Right cardiac atrium (tissue), 5 donors: ENCODE measurements at regions not wholly inside any gene's neighbourhood (a gene's known extent, or its start where the extent isn't known, plus 50 kb on each side); places are given as distances from the start of the nearest gene placed in this dataset.

Experiments used
- ATAC-seq, 2 donors: fragments of 200-7000 bp; cut with Tn5 transposase; one replicate each; pipeline versions ENCODE4 v1.8.0 to v1.9.1; 2020; ENCODE audit warnings: moderate library complexity in 2 of 2, mild to moderate bottlenecking in 1 of 2
- DNase-seq, 3 donors: peaks; one replicate each; pipeline ENCODE4 v3.0.0-alpha.2; 2020
- H3K27ac ChIP-seq: one replicate; pipeline ENCODE4 v1.5.1; 2013; ENCODE audit warnings: mild to moderate bottlenecking, low read length, control low read depth, moderate library complexity
- H3K27me3 ChIP-seq: one replicate; pipeline ENCODE4 v1.6.1; 2013; ENCODE audit not compliant: control insufficient read depth, insufficient read depth
- H3K4me1 ChIP-seq: one replicate; pipeline ENCODE4 v1.6.1; 2013; ENCODE audit warnings: low read length; ENCODE audit not compliant: control insufficient read depth, insufficient read depth
- H3K4me3 ChIP-seq: one replicate; pipeline ENCODE4 v1.5.1; 2013; ENCODE audit warnings: low read length, control low read depth
- H3K9me3 ChIP-seq: one replicate; pipeline ENCODE4 v1.6.1; 2013; ENCODE audit warnings: low read length; ENCODE audit not compliant: control insufficient read depth
- WGBS: extraction: QIAGEN DNeasy Blood & Tissue Kit; methylation state at CpG from one replicate; pipeline ENCODE4 v1.1.7; 2013; 5-methylcytosine and 5-hydroxymethylcytosine counted together
- intact Hi-C, 4 donors: fragments of 100-400 bp; cut with DNase I; formaldehyde crosslinking; loops; one replicate each; pipeline versions ENCODE4 v1.11.0 to v1.14.0; 2022 to 2023
- donor health status: healthy with polysubstance abuse.
- donor health status: DM: no; HTN: yes; CAD: no.
- donor health status: DM: no; HTN: no; CAD: no.
- donor health status: DM: no; HTN: yes; CAD: no; lungs with severe emphysema.
- donor health status: DM: yes; HTN: yes; CAD: no.

DNA sequence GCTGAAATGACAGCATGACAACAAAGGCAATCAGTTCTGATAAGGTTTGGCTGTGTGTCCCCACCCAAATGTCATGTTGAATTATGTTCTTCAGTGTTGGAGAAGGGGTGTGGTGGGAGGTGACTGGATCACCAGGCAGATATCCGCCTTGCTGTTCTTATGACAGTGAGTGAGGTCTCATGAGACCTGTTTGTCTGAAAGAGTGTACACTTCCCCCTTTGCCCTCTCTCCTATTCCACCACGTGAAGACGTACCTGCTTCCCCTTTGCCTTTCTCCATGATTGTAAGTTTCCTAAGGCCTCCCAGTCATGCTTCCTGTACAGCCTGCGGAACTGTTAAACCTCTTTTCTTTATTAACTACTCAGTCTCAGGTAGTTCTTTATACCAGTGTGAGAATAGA is 553.0 kb downstream of the DCDC2C start:
- intact Hi-C loops: no loop called here
- no peak for DNase-seq
- H3K27ac ChIP-seq: no peak overlapping the region
- no peak for ATAC-seq
- no peaks in the 10 kb centered on the region for H3K9me3 ChIP-seq
- no peaks in the 10 kb centered on the region for H3K4me1 ChIP-seq
- 67% methylated on average over 4 of the region's 4 CpGs for WGBS
- H3K27me3 ChIP-seq: no peaks in the 10 kb centered on the region
- H3K4me3 ChIP-seq: no peak overlapping the region

GRCh38 chr2:4258563-4258962 is 555.2 kb downstream of the DCDC2C start:
- DNase-seq (no peak), ATAC-seq (no peak)
- Histone ChIP-seq H3K27me3 (no peaks in the 10 kb centered on the region), H3K9me3 (no peaks in the 10 kb centered on the region), H3K4me1 (no peaks in the 10 kb centered on the region), H3K27ac (no peak overlapping the region), H3K4me3 (no peak overlapping the region)
- intact Hi-C loops: no loop called here
- WGBS: 49% methylated on average over 1 of the region's 1 CpG

DNA sequence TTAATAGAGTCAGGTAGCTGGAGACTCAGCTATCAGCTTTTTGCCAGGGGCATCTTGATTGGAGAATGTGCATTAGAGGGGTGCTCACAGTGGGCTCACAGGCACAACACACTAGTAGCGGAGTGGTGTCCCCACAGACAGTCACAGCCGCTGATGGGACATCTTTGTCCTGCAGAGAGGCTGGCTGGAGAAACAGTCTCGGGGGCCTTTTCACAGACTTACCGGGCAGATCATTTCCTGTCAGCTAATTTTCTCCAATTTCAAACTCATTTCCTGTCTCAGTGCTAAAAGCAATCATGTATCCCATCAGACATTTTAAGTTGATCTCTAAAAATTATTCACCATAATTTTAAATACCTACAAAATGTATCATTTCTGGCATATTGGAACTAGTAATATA is 562.6 kb downstream of the DCDC2C start:
- no peaks in the 10 kb centered on the region for H3K9me3 ChIP-seq
- WGBS: 53% methylated on average over 4 of the region's 4 CpGs
- ATAC-seq (no peak), DNase-seq (no peak)
- H3K27ac ChIP-seq: no peak overlapping the region
- no peaks in the 10 kb centered on the region for H3K27me3 ChIP-seq
- intact Hi-C loops: no loop called here
- H3K4me3 ChIP-seq: no peak overlapping the region
- H3K4me1 ChIP-seq: no peaks in the 10 kb centered on the region

- H3K4me1 ChIP-seq: no peaks in the 10 kb centered on the region
Observed at GRCh38 chr2:4269885-4270284, 566.5 kb downstream of the DCDC2C start.

GRCh38 chr2:4272261-4272858 is 569.0 kb downstream of the DCDC2C start:
- 85% methylated on average over 13 of the region's 13 CpGs for WGBS
- DNase-seq: no peak

More at GRCh38 chr2:4269885-4270284, 566.5 kb downstream of the DCDC2C start:
- WGBS: 89% methylated on average over 2 of the region's 2 CpGs
- DNase-seq (no peak), ATAC-seq (no peak)
- intact Hi-C loops: no loop called here
- Histone ChIP-seq H3K9me3 (no peaks in the 10 kb centered on the region), H3K27me3 (no peaks in the 10 kb centered on the region), H3K4me3 (no peak overlapping the region), H3K27ac (no peak overlapping the region)

GRCh38 chr2:4278392-4278791 is 575.0 kb downstream of the DCDC2C start:
- Histone ChIP-seq H3K4me1 (no peaks in the 10 kb centered on the region), H3K4me3 (no peak overlapping the region), H3K27ac (no peak overlapping the region), H3K9me3 (no peaks in the 10 kb centered on the region), H3K27me3 (no peaks in the 10 kb centered on the region)
- ATAC-seq (no peak), DNase-seq (no peak)
- WGBS: 71% methylated on average over 7 of the region's 7 CpGs
- intact Hi-C loops: no loop called here

More at GRCh38 chr2:4272261-4272858, 569.0 kb downstream of the DCDC2C start:
- Histone ChIP-seq H3K4me1 (no peaks in the 10 kb centered on the region), H3K27me3 (no peaks in the 10 kb centered on the region), H3K27ac (no peak overlapping the region), H3K9me3 (no peaks in the 10 kb centered on the region), H3K4me3 (no peak overlapping the region)
- no peak for ATAC-seq
- intact Hi-C loops: no loop called here

DNA sequence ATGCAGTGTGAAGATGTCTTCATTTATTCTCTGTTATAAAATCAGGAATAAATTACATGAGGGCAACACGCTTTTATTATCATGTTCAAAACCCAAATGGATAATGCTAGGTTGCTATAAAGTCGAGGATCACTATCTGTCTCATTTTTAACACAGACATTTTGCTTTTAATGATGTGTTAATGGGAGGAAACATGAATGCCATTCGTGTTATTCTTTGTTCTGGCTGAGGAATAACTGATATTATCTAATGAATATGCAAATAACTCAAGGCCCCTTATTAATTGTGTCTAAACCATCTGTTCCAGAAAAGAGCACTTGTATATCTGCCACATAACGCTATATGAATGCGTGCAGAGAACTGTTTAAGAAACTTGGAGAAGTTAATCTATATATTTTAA is 576.1 kb downstream of the DCDC2C start:
- no peaks in the 10 kb centered on the region for H3K27me3 ChIP-seq
- no peak for DNase-seq
- intact Hi-C loops: no loop called here
- no peak for ATAC-seq
- no peaks in the 10 kb centered on the region for H3K9me3 ChIP-seq
- H3K4me3 ChIP-seq: no peak overlapping the region
- H3K27ac ChIP-seq: no peak overlapping the region
- 70% methylated on average over 5 of the region's 5 CpGs for WGBS
- no peaks in the 10 kb centered on the region for H3K4me1 ChIP-seq

GRCh38 chr2:4291430-4291829 is 588.1 kb downstream of the DCDC2C start:
- Histone ChIP-seq H3K27me3 (no peaks in the 10 kb centered on the region), H3K27ac (no peak overlapping the region), H3K9me3 (no peaks in the 10 kb centered on the region), H3K4me3 (no peak overlapping the region), H3K4me1 (no peaks in the 10 kb centered on the region)
- intact Hi-C loops: no loop called here
- ATAC-seq (no peak), DNase-seq (no peak)
- WGBS: 59% methylated on average over 4 of the region's 4 CpGs

DNA sequence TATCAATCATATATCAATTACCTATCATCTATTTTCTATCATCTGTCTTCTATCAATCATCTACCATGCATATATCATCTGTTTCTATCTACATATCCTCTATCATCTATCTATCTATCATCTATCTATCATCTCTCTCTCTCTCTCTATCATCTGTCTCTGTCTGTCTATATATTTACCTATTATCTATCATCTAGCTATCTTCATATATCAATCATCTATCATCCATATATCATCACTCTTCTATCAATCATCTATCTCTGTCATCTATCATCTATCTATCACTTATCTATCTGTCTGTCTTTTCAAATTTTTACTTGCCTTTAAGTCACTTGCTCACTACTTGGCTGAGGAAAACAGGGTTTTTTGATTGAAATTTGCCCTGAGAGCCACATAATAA is 592.3 kb downstream of the DCDC2C start:
- intact Hi-C loops: no loop called here
- DNase-seq (no peak), ATAC-seq (no peak)
- Histone ChIP-seq H3K27ac (no peak overlapping the region), H3K4me1 (no peaks in the 10 kb centered on the region), H3K27me3 (no peaks in the 10 kb centered on the region), H3K4me3 (no peak overlapping the region), H3K9me3 (no peaks in the 10 kb centered on the region)

DNA sequence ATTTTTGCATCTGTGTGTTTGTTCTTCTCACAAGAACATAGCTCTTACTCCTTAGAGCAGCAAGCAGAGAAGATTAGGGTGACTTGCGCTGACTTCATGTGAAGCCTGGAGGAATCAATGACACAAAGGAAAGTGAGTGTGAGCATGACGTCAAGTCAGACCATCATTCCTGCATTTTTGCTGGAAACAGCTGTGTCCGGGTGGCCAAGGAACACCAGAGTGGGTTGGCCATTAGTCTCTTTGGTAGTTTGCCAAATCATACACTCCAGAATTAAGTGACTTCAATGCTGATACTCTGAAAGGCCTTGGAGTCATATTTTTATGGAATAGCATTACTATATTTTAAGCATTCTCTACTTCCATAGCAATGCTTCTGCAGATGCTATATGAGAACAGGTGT is 597.2 kb downstream of the DCDC2C start:
- H3K27me3 ChIP-seq: no peaks in the 10 kb centered on the region
- intact Hi-C loops: no loop called here
- H3K9me3 ChIP-seq: no peaks in the 10 kb centered on the region
- no peak overlapping the region for H3K27ac ChIP-seq
- no peak for DNase-seq
- WGBS: 63% methylated on average over 3 of the region's 3 CpGs
- no peak overlapping the region for H3K4me3 ChIP-seq
- H3K4me1 ChIP-seq: no peaks in the 10 kb centered on the region
- no peak for ATAC-seq

- Histone ChIP-seq H3K27ac (no peak overlapping the region), H3K27me3 (no peaks in the 10 kb centered on the region), H3K4me3 (no peak overlapping the region), H3K4me1 (no peaks in the 10 kb centered on the region), H3K9me3 (no peaks in the 10 kb centered on the region)
- intact Hi-C loops: no loop called here
- ATAC-seq: no peak
- WGBS: 73% methylated on average over 3 of the region's 3 CpGs
- no peak for DNase-seq
Observed at GRCh38 chr2:4324531-4324930, 621.2 kb downstream of the DCDC2C start.

GRCh38 chr2:4336864-4337263 is 633.5 kb downstream of the DCDC2C start:
- no peak for DNase-seq
- Histone ChIP-seq H3K9me3 (no peaks in the 10 kb centered on the region), H3K4me3 (no peak overlapping the region), H3K27ac (no peak overlapping the region), H3K27me3 (no peaks in the 10 kb centered on the region), H3K4me1 (no peaks in the 10 kb centered on the region)
- WGBS: 75% methylated on average over 4 of the region's 4 CpGs
- no peak for ATAC-seq
- intact Hi-C loops: no loop called here
